ENCODE measurements at regions not wholly inside any gene's neighbourhood (a gene's known extent, or its start where the extent isn't known, plus 50 kb on each side); places are given as distances from the start of the nearest gene placed in this dataset.
"Not testable (repeated sequence)": the region's sequence is repeated elsewhere in the genome, so short reads cannot be mapped to it uniquely, and the experiment has no call there.

- not testable (repeated sequence) for DNase-seq
These were observed 448.3 kb downstream of the COL11A1 start for GRCh38 chr1:102659876-102660483.

GRCh38 chr1:102655034-102655433, 453.3 kb downstream of the COL11A1 start:
- DNase-seq = no peak

GRCh38 chr1:102640872-102641271, 467.4 kb downstream of the COL11A1 start:
- no peak for DNase-seq

GRCh38 chr1:102640312-102640711, 468.0 kb downstream of the COL11A1 start:
- DNase-seq = no peak

GRCh38 chr1:102631691-102632090, 476.6 kb downstream of the COL11A1 start:
- no peak for DNase-seq

GRCh38 chr1:102630041-102630440, 478.3 kb downstream of the COL11A1 start:
- no peak for DNase-seq

- DNase-seq = peak; percentile 50
These were observed 480.2 kb downstream of the COL11A1 start for GRCh38 chr1:102628109-102628613.

- DNase-seq = no peak
These were observed 481.2 kb downstream of the COL11A1 start for GRCh38 chr1:102627145-102627544.

- no peak for DNase-seq
These were observed 492.4 kb downstream of the COL11A1 start for GRCh38 chr1:102615896-102616295.

- no peak for DNase-seq
These were observed 513.2 kb downstream of the COL11A1 start for GRCh38 chr1:102595106-102595505.

- DNase-seq = no peak
These were observed 515.0 kb downstream of the COL11A1 start for GRCh38 chr1:102593276-102593675.

GRCh38 chr1:102588536-102588935, 519.8 kb downstream of the COL11A1 start:
- no peak for DNase-seq

- DNase-seq = no peak
These were observed 522.3 kb downstream of the COL11A1 start for GRCh38 chr1:102586022-102586421.

- no peak for DNase-seq
These were observed 527.5 kb downstream of the COL11A1 start for GRCh38 chr1:102580806-102581205.

GRCh38 chr1:102578804-102579203, 529.5 kb downstream of the COL11A1 start:
- DNase-seq = no peak

GRCh38 chr1:102572637-102573036, 535.7 kb downstream of the COL11A1 start:
- no peak for DNase-seq

GRCh38 chr1:102566182-102566581, 542.1 kb downstream of the COL11A1 start:
- DNase-seq = no peak

- no peak for DNase-seq
These were observed 545.9 kb downstream of the COL11A1 start for GRCh38 chr1:102562380-102562779.

GRCh38 chr1:102550729-102551384, 554.1 kb upstream of the OLFM3 start:
- DNase-seq = no peak

GRCh38 chr1:102546251-102546650, 549.5 kb upstream of the OLFM3 start:
- no peak for DNase-seq

GRCh38 chr1:102535829-102536505, 539.2 kb upstream of the OLFM3 start:
- DNase-seq = no peak

- DNase-seq = no peak
These were observed 534.3 kb upstream of the OLFM3 start for GRCh38 chr1:102531036-102531435.

GRCh38 chr1:102529446-102529845, 532.7 kb upstream of the OLFM3 start:
- DNase-seq = no peak

- no peak for DNase-seq
These were observed 504.0 kb upstream of the OLFM3 start for GRCh38 chr1:102500758-102501157.
